GM23338 (cell line): ENCODE measurements at regions not wholly inside any gene's neighbourhood (a gene's known extent, or its start where the extent isn't known, plus 50 kb on each side); places are given as distances from the start of the nearest gene placed in this dataset.

ENCODE experiments used
- EZH2 ChIP-seq: fragments of 200-600 bp; sonication (generic); IDR thresholded peaks from one replicate; pipeline ENCODE4 v1.8.0; 2017; ENCODE audit warnings: antibody characterized with exemption, mild to moderate bottlenecking, low read depth; ENCODE audit not compliant: unreplicated experiment
- EZH2phosphoT487 ChIP-seq: fragments of 200-600 bp; sonication (generic); IDR thresholded peaks from one replicate; pipeline ENCODE4 v1.8.1; 2018; ENCODE audit warnings: antibody characterized with exemption; ENCODE audit not compliant: unreplicated experiment
- POLR2AphosphoS5 ChIP-seq: IDR thresholded peaks from 2 replicates; pipeline ENCODE4 v1.6.1; 2016; ENCODE audit warnings: antibody characterized with exemption, low read depth
- TF ChIP-seq, protein P1 (sequence below), 2 experiments: fragments of 200-600 bp in 1 of 2; sonication (generic) in 1 of 2; conservative IDR thresholded peaks; 2 replicates each; pipeline versions ENCODE4 v1.5.1 to v1.6.1; 2016 to 2017; ENCODE audit warnings: antibody characterized with exemption in 2 of 2, low read depth in 2 of 2, mild to moderate bottlenecking in 2 of 2, moderate library complexity in 1 of 2
- TF ChIP-seq, protein P2 (sequence below): IDR thresholded peaks from 2 replicates; pipeline ENCODE4 v1.6.1; 2016; ENCODE audit warnings: antibody characterized with exemption

DNA sequence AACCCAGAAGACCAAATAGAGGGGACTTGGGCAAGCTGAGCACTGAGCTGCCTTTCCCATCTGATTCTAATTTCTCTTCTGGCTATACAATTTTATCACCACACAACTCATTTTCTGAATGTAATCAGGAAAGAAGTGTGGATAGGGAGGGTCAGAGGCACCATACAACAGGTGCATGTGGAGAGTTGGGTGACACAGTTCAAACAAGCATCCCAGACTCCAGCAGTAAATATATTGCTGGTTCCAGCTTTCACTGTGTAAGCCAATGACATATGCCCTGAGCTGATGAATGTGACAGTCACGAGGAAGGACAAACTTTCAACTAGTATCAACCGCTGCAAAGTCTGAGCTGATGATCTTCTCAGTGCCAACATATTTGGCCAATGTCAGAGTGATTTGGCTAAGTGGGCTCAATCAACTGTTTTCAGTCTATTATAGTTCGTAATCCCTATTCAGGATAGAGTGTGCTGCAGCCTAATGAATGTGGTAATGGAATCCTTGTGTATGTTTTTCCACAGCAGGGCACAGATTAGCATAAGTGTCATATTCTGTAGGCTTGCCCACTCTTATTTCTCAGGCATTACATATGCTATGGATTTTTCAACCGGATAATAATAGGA is 109.9 kb upstream of the MEIS1 start:
- no peak for TF ChIP-seq POLR2AphosphoS5
- TF ChIP-seq, protein P1, sequence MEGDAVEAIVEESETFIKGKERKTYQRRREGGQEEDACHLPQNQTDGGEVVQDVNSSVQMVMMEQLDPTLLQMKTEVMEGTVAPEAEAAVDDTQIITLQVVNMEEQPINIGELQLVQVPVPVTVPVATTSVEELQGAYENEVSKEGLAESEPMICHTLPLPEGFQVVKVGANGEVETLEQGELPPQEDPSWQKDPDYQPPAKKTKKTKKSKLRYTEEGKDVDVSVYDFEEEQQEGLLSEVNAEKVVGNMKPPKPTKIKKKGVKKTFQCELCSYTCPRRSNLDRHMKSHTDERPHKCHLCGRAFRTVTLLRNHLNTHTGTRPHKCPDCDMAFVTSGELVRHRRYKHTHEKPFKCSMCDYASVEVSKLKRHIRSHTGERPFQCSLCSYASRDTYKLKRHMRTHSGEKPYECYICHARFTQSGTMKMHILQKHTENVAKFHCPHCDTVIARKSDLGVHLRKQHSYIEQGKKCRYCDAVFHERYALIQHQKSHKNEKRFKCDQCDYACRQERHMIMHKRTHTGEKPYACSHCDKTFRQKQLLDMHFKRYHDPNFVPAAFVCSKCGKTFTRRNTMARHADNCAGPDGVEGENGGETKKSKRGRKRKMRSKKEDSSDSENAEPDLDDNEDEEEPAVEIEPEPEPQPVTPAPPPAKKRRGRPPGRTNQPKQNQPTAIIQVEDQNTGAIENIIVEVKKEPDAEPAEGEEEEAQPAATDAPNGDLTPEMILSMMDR (conservative IDR thresholded peaks at IDR 0.05; ENCODE audit: low read depth in 2 of 2) = no peak
- TF ChIP-seq, protein P2, sequence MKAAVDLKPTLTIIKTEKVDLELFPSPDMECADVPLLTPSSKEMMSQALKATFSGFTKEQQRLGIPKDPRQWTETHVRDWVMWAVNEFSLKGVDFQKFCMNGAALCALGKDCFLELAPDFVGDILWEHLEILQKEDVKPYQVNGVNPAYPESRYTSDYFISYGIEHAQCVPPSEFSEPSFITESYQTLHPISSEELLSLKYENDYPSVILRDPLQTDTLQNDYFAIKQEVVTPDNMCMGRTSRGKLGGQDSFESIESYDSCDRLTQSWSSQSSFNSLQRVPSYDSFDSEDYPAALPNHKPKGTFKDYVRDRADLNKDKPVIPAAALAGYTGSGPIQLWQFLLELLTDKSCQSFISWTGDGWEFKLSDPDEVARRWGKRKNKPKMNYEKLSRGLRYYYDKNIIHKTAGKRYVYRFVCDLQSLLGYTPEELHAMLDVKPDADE = no peak
- no peak for TF ChIP-seq EZH2
- TF ChIP-seq EZH2phosphoT487 = no peak
